Neural cell (in vitro differentiated cells): ENCODE measurements at regions not wholly inside any gene's neighbourhood (a gene's known extent, or its start where the extent isn't known, plus 50 kb on each side); places are given as distances from the start of the nearest gene placed in this dataset.

ENCODE experiments used
- H2AFZ ChIP-seq: fragments of 200-600, 300-800 bp; sonication (generic), shearing (Covaris generic); 2 replicates; pipeline ENCODE4 v1.6.0; 2014; ENCODE audit warnings: low read depth, mild to moderate bottlenecking, antibody characterized with exemption, low read length, moderate library complexity
- H3F3A ChIP-seq: fragments of 200-600 bp; shearing (Covaris generic); 2 replicates; pipeline ENCODE4 v1.6.1; 2016; ENCODE audit warnings: mild to moderate bottlenecking, moderate library complexity, mixed read lengths, antibody characterized with exemption, low read length; ENCODE audit not compliant: insufficient read depth, poor library complexity, severe bottlenecking
- H3K27ac ChIP-seq: fragments of 200-600, 300-800 bp; sonication (generic), shearing (Covaris generic); 2 replicates; pipeline ENCODE4 v1.5.1; 2014; ENCODE audit warnings: mild to moderate bottlenecking, low read length, moderate library complexity
- H3K27me3 ChIP-seq: fragments of 300-800, 200-600 bp; sonication (generic), shearing (Covaris generic); 2 replicates; pipeline ENCODE4 v1.6.0; 2014; ENCODE audit warnings: mild to moderate bottlenecking, low read depth, low read length, moderate library complexity; ENCODE audit not compliant: insufficient read depth
- H3K36me3 ChIP-seq: fragments of 300-800, 200-600 bp; sonication (generic), shearing (Covaris generic); 2 replicates; pipeline ENCODE4 v1.5.1; 2014; ENCODE audit warnings: mild to moderate bottlenecking, antibody characterized with exemption, low read length, moderate library complexity; ENCODE audit not compliant: insufficient read depth
- H3K4me2 ChIP-seq: fragments of 300-800, 200-600 bp; sonication (generic), shearing (Covaris generic); 2 replicates; pipeline ENCODE4 v1.6.0; 2014; ENCODE audit warnings: mild to moderate bottlenecking, low read length
- H3K4me3 ChIP-seq: fragments of 300-800, 200-600 bp; sonication (generic), shearing (Covaris generic); 2 replicates; pipeline ENCODE4 v1.5.1; 2014; ENCODE audit warnings: mild to moderate bottlenecking, low read length, moderate library complexity
- H3K79me2 ChIP-seq: fragments of 200-600 bp; shearing (Covaris generic); replicated peaks from 2 replicates; pipeline ENCODE4 v1.6.0; 2014; ENCODE audit warnings: mild to moderate bottlenecking, low read length, moderate library complexity; ENCODE audit not compliant: insufficient read depth
- H3K9ac ChIP-seq: fragments of 300-800, 200-600 bp; sonication (generic), shearing (Covaris generic); 2 replicates; pipeline ENCODE4 v1.6.1; 2016; ENCODE audit warnings: mild to moderate bottlenecking, low read length, mixed read lengths
- H3K9me2 ChIP-seq: fragments of 200-600 bp; shearing (Covaris generic); 2 replicates; pipeline ENCODE4 v1.6.1; 2016; ENCODE audit warnings: mild to moderate bottlenecking, low read length, mixed read lengths; ENCODE audit not compliant: insufficient read depth
- H3K9me3 ChIP-seq: fragments of 200-600, 300-800 bp; sonication (generic), shearing (Covaris generic); 2 replicates; pipeline ENCODE4 v1.6.1; 2016; ENCODE audit warnings: mild to moderate bottlenecking, mixed run types, low read length, moderate library complexity, mixed read lengths
- H4K20me1 ChIP-seq: fragments of 200-600 bp; shearing (Covaris generic); 2 replicates; pipeline ENCODE4 v1.6.1; 2016; ENCODE audit warnings: mild to moderate bottlenecking, mixed run types; ENCODE audit not compliant: insufficient read depth
- CTCF ChIP-seq: fragments of 450-650 bp; IDR thresholded peaks from 2 replicates; pipeline ENCODE4 v1.5.1; 2014; ENCODE audit warnings: antibody characterized with exemption, mild to moderate bottlenecking, moderate library complexity; ENCODE audit not compliant: poor library complexity, severe bottlenecking
- EP300 ChIP-seq: fragments of 450-650 bp; conservative IDR thresholded peaks from 2 replicates; pipeline ENCODE4 v1.6.1; 2014; ENCODE audit warnings: antibody characterized with exemption, mild to moderate bottlenecking, moderate library complexity; ENCODE audit not compliant: poor library complexity, severe bottlenecking
- EZH2 ChIP-seq: fragments of 200-600, 300-800 bp; shearing (Covaris generic), sonication (generic); IDR thresholded peaks from 2 replicates; pipeline ENCODE4 v1.6.1; 2014; ENCODE audit warnings: antibody characterized with exemption, low read length, borderline replicate concordance, mild to moderate bottlenecking; ENCODE audit not compliant: insufficient read depth, poor library complexity, severe bottlenecking
- MXI1 ChIP-seq: fragments of 450-650 bp; conservative IDR thresholded peaks from 2 replicates; pipeline ENCODE4 v1.6.1; 2014; ENCODE audit warnings: antibody characterized with exemption, mild to moderate bottlenecking; ENCODE audit not compliant: poor library complexity, severe bottlenecking
- POLR2AphosphoS5 ChIP-seq: IDR thresholded peaks from 2 replicates; pipeline ENCODE4 v1.6.1; 2012
- RAD21 ChIP-seq: fragments of 450-650 bp; conservative IDR thresholded peaks from 2 replicates; pipeline ENCODE4 v1.6.1; 2014; ENCODE audit warnings: antibody characterized with exemption, mild to moderate bottlenecking, moderate library complexity
- SMC3 ChIP-seq: fragments of 450-650 bp; conservative IDR thresholded peaks from 2 replicates; pipeline ENCODE4 v1.6.1; 2014; ENCODE audit warnings: antibody characterized with exemption, mild to moderate bottlenecking, moderate library complexity; ENCODE audit not compliant: poor library complexity
- TAF1 ChIP-seq: IDR thresholded peaks from 2 replicates; pipeline ENCODE4 v1.6.1; 2012; ENCODE audit warnings: low read depth
- TF ChIP-seq, protein P1 (sequence below): IDR thresholded peaks from 2 replicates; pipeline ENCODE4 v1.6.1; 2012; ENCODE audit warnings: borderline replicate concordance

- H3K36me3 ChIP-seq, result no peaks in the 10 kb centered on the region
- H3K27ac ChIP-seq, result no peak overlapping the region
Observed at GRCh38 chr6:125659887-125660286, 89.5 kb upstream of the HEY2 start.

GRCh38 chr6:125662296-125662695 is 87.1 kb upstream of the HEY2 start:
- Histone ChIP-seq H3K27me3 (no peaks in the 10 kb centered on the region), H3K4me2 (no peak overlapping the region), H3K9ac (no peak overlapping the region), H3K9me3 (no peaks in the 10 kb centered on the region), H2AFZ (no peak overlapping the region), H4K20me1 (no peaks in the 10 kb centered on the region), H3F3A (no peaks in the 10 kb centered on the region), H3K9me2 (no peaks in the 10 kb centered on the region), H3K36me3 (no peaks in the 10 kb centered on the region), H3K4me3 (no peak overlapping the region), H3K27ac (no peak overlapping the region), H3K79me2 (no peaks in the 10 kb centered on the region)
- TF ChIP-seq, protein P1, sequence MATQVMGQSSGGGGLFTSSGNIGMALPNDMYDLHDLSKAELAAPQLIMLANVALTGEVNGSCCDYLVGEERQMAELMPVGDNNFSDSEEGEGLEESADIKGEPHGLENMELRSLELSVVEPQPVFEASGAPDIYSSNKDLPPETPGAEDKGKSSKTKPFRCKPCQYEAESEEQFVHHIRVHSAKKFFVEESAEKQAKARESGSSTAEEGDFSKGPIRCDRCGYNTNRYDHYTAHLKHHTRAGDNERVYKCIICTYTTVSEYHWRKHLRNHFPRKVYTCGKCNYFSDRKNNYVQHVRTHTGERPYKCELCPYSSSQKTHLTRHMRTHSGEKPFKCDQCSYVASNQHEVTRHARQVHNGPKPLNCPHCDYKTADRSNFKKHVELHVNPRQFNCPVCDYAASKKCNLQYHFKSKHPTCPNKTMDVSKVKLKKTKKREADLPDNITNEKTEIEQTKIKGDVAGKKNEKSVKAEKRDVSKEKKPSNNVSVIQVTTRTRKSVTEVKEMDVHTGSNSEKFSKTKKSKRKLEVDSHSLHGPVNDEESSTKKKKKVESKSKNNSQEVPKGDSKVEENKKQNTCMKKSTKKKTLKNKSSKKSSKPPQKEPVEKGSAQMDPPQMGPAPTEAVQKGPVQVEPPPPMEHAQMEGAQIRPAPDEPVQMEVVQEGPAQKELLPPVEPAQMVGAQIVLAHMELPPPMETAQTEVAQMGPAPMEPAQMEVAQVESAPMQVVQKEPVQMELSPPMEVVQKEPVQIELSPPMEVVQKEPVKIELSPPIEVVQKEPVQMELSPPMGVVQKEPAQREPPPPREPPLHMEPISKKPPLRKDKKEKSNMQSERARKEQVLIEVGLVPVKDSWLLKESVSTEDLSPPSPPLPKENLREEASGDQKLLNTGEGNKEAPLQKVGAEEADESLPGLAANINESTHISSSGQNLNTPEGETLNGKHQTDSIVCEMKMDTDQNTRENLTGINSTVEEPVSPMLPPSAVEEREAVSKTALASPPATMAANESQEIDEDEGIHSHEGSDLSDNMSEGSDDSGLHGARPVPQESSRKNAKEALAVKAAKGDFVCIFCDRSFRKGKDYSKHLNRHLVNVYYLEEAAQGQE, result no peak
- TF ChIP-seq CTCF, result no peak
- no peak for TF ChIP-seq POLR2AphosphoS5
- no peak for TF ChIP-seq SMC3
- no peak for TF ChIP-seq MXI1
- TF ChIP-seq RAD21, result no peak
- no peak for TF ChIP-seq EZH2
- TF ChIP-seq EP300, result no peak
- TF ChIP-seq TAF1, result no peak

More at GRCh38 chr6:125659887-125660286, 89.5 kb upstream of the HEY2 start:
- TF ChIP-seq MXI1, result no peak
- H4K20me1 ChIP-seq, result no peaks in the 10 kb centered on the region
- no peaks in the 10 kb centered on the region for H3K27me3 ChIP-seq
- no peak overlapping the region for H2AFZ ChIP-seq
- no peaks in the 10 kb centered on the region for H3K9me2 ChIP-seq
- no peaks in the 10 kb centered on the region for H3K79me2 ChIP-seq
- H3K9ac ChIP-seq, result no peak overlapping the region
- H3F3A ChIP-seq, result no peaks in the 10 kb centered on the region
- no peak overlapping the region for H3K4me2 ChIP-seq
- no peak overlapping the region for H3K4me3 ChIP-seq
- no peaks in the 10 kb centered on the region for H3K9me3 ChIP-seq

DNA sequence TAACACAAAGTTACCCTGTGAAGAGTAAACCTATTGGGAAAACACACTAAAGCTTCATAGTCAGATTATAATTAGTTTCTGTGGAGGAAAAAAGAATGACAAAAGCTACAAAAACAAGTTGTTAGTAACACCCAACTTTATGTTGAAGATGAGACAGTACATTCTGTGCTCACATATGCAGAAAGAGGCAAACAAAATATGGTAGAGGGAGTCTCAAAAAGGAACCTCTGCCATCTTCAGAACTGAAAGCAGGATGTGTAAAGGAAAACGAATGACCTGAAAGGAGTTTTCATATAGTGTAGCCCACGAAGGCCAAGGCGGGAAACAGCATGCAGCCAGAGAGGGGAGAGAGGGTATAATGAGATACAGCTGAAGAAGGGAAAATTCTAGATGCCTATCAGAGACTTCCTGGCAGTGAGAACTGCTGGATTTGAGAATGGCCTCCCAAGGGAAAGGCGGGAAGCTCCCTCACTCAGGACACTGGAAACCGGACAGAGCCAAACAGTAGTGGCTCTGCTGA is 84.1 kb upstream of the HEY2 start:
- Histone ChIP-seq H3K9me3 (no peaks in the 10 kb centered on the region), H3K36me3 (no peaks in the 10 kb centered on the region), H3K9ac (no peak overlapping the region), H3K4me2 (no peak overlapping the region), H4K20me1 (no peaks in the 10 kb centered on the region), H3K27me3 (no peaks in the 10 kb centered on the region), H2AFZ (no peak overlapping the region), H3K27ac (no peak overlapping the region), H3F3A (no peaks in the 10 kb centered on the region), H3K9me2 (no peaks in the 10 kb centered on the region), H3K4me3 (no peak overlapping the region), H3K79me2 (no peaks in the 10 kb centered on the region)
- TF ChIP-seq EP300 (no peak), CTCF (no peak), SMC3 (no peak), RAD21 (no peak), MXI1 (no peak), EZH2 (no peak), POLR2AphosphoS5 (no peak), TAF1 (no peak)
- TF ChIP-seq, protein P1, result no peak
